ENCODE measurements at regions not wholly inside any gene's neighbourhood (a gene's known extent, or its start where the extent isn't known, plus 50 kb on each side); places are given as distances from the start of the nearest gene placed in this dataset.

DNA sequence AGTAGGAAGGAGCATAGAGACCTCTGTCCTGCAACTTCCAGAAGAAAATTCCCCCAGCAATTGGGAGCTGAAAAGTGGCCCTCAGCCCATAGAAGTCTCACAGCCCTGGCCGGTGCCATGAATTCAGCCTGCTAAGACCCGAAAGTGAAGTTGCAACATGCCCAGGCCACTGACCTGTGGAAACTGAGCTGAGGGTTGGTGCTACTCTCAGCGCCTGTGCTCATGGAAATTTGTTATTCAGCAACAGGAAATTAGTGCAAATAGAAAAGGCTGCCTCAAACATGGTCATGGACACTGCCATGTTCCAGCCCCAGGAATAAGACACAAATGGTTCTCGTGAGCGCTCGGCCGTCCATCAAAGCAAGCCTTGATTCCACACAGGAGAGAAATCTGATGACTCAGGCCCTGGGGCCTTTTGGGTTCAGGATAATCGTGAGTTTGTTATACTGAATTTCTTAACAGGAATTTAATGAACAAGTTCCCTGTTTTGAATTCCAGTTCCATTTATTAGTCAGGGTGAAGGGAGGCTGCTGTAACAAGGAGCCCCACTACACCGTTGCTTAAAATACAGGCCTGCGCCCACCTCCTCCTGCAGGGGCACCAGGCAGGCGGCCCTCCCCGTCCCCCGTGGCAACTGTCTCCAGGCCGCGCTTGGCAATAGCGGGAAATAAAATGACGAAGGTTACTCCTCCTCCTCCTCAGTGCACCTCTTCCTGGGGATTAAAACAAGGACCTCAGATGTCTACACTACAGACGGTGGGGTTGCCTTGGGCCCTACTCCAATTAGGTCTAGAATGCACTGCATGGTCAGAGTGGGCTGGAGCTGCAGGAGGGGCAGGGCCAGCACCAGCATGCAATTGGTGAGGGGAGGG lies 152.9 kb downstream of the ERMARD start:
- H3K27ac ChIP-seq (ENCODE audit: low read length): no peak overlapping the region
- no peaks in the 10 kb centered on the region for H3K9me3 ChIP-seq (ENCODE audit: control insufficient read depth in 2 of 2, low read length in 2 of 2)
- H3K4me3 ChIP-seq (ENCODE audit: low read length in 2 of 2): no peak overlapping the region
- H3K27me3 ChIP-seq (ENCODE audit: control insufficient read depth in 1 of 2, insufficient read depth in 2 of 2, low read length in 2 of 2): no peaks in the 10 kb centered on the region
- H3K36me3 ChIP-seq (ENCODE audit: control insufficient read depth in 2 of 2, insufficient read depth in 2 of 2, low read length in 2 of 2): no peaks in the 10 kb centered on the region
- H3K4me1 ChIP-seq (ENCODE audit: control insufficient read depth, insufficient read depth, low read length): peaks cover 19% of the 10 kb centered on the region
- no peak overlapping the region for H3K9ac ChIP-seq (ENCODE audit: low read length in 2 of 2)

DNA sequence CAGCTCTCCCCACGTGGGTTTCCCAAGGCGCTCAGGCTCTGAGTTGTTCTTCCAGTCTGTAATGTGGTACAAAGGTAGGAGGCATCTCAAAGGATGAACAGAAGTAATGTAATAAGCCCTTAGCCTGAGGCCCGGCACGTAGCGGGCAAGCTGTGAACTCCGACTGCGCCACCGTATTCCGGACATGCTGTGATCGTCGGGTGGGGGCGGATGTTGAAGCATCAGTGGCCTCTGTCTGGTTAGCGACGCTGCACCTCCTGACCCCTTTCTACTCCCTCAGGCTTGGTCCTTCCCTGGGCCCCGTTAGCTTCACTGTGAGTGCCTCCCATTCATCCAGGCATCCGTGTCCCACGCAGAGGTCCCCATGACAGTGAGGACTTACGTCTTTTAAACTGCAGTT lies 151.7 kb downstream of the ERMARD start:
- Histone ChIP-seq H3K4me1 (ENCODE audit: control insufficient read depth, insufficient read depth, low read length) (peaks cover 19% of the 10 kb centered on the region), H3K9me3 (ENCODE audit: control insufficient read depth in 2 of 2, low read length in 2 of 2) (no peaks in the 10 kb centered on the region)

DNA sequence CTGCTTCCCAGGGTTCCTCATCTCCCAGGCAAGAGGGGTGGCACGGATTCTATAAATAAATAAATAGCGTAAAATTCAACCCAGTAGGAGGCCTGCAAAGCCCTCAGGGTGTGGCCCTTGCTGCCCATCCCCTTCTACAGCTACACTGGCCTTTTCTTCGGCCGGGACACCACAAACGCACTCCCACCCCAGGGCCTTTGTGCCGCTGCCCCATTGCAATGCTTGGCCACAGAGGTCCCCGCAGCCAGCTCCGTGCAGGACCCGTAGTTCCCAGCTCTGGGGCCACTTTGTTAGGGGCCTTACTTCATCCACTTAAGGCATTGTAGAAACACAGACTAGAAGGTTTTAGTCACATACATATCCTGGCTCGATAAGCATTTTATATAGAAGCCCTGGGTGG lies 151.2 kb downstream of the ERMARD start:
- Histone ChIP-seq H3K4me1 (ENCODE audit: control insufficient read depth, insufficient read depth, low read length) (peaks cover 19% of the 10 kb centered on the region), H3K4me3 (ENCODE audit: low read length in 2 of 2) (no peak overlapping the region), H3K27ac (ENCODE audit: low read length) (no peak overlapping the region), H3K9me3 (ENCODE audit: control insufficient read depth in 2 of 2, low read length in 2 of 2) (no peaks in the 10 kb centered on the region), H3K27me3 (ENCODE audit: control insufficient read depth in 1 of 2, insufficient read depth in 2 of 2, low read length in 2 of 2) (no peaks in the 10 kb centered on the region), H3K9ac (ENCODE audit: low read length in 2 of 2) (no peak overlapping the region), H3K36me3 (ENCODE audit: control insufficient read depth in 2 of 2, insufficient read depth in 2 of 2, low read length in 2 of 2) (no peaks in the 10 kb centered on the region)

More for the DNA sequence above, 151.7 kb downstream of the ERMARD start:
- H3K9ac ChIP-seq (ENCODE audit: low read length in 2 of 2): no peak overlapping the region
- no peak overlapping the region for H3K4me3 ChIP-seq (ENCODE audit: low read length in 2 of 2)
- H3K27me3 ChIP-seq (ENCODE audit: control insufficient read depth in 1 of 2, insufficient read depth in 2 of 2, low read length in 2 of 2): no peaks in the 10 kb centered on the region
- H3K27ac ChIP-seq (ENCODE audit: low read length): no peak overlapping the region
- H3K36me3 ChIP-seq (ENCODE audit: control insufficient read depth in 2 of 2, insufficient read depth in 2 of 2, low read length in 2 of 2): no peaks in the 10 kb centered on the region

DNA sequence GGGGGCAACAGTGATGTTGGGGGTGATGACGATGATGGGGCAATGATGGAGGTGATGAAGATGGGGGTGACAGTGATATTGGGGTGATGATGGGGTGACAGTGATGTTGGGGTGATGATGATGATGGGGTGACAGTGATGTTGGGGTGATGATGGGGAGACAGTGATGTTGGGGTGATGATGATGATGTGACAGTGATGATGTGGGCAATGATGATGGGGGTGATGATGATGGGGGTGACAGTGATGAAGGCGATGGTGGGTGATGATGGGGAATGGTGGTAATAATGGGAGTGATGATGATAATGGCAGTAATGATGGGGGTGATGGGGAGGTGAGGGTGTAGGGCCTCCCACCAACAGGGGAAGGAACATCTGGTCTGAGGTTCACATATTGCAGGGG lies 150.6 kb downstream of the ERMARD start:
- Histone ChIP-seq H3K4me3 (ENCODE audit: low read length in 2 of 2) (no peak overlapping the region), H3K9me3 (ENCODE audit: control insufficient read depth in 2 of 2, low read length in 2 of 2) (no peaks in the 10 kb centered on the region), H3K9ac (ENCODE audit: low read length in 2 of 2) (no peak overlapping the region), H3K4me1 (ENCODE audit: control insufficient read depth, insufficient read depth, low read length) (peaks cover 15% of the 10 kb centered on the region), H3K27ac (ENCODE audit: low read length) (no peak overlapping the region), H3K27me3 (ENCODE audit: control insufficient read depth in 1 of 2, insufficient read depth in 2 of 2, low read length in 2 of 2) (no peaks in the 10 kb centered on the region), H3K36me3 (ENCODE audit: control insufficient read depth in 2 of 2, insufficient read depth in 2 of 2, low read length in 2 of 2) (no peaks in the 10 kb centered on the region)

DNA sequence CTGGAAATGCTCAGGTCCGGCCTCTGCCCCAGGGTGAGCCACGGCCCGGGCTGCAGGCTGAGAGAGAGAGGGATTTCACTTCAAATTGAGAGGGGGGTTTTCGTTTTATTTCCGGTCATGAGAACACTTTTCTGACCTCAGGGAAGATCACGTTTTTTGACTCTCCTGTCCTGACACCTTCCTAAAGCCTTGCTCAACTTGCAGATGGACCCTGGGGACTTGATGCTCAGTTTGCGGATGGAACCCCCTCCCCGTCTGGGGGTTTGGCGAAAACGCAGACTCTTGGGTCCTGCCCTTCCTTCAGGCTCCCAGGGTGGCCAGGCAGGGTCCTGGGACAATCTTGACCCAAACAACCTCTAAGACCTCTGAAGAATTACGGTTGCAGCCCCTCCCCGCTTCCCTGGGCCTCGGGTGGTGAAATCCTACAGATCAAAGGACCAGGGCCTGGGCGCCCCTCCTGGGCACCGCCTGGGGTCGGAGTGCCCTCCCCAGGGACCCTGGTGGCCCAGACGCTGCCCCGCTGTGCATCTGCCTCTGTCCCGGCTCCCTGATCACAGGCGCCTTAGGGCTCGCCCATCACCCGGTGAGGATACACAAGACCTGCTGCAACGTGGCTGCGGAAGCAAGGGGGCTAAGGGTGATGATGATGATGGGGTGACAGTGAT lies 148.2 kb downstream of the ERMARD start:
- Histone ChIP-seq H3K4me1 (ENCODE audit: control insufficient read depth, insufficient read depth, low read length) (peaks cover 3% of the 10 kb centered on the region), H3K9me3 (ENCODE audit: control insufficient read depth in 2 of 2, low read length in 2 of 2) (no peaks in the 10 kb centered on the region)

DNA sequence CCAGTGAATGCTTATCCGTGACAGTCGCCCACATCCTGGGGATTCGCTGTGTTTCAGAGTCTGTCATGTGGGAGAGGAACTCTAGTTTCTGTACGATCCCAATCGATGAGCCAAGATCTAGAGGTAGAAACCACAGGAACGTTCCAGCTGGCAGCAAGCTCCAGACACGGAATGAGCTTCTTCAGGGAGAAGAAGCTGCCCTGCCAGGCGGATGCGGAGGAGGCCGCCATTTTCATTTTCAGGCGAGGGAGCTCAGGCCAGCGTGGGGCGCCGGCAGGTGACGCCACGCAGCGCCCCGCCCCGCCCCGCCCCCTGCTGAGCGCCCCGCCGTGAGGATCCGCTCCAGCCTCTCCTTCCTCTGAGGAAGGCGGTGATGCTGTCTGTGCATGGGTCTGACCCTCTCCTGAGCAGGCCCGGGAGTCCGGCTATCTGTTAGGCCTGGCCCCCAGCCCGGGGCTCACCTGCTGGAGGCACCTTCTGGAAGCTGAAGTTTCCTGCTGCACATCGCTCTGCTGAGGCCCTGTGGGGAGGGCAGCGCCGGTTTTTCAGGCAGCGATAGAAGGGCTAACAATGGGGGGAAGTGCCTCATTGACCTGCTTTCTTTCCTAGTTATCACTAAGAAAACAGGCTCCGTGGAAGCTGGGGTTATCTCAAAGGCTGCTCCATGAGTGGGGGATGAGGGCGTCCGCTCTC lies 147.5 kb downstream of the ERMARD start:
- H3K4me1 ChIP-seq (ENCODE audit: control insufficient read depth, insufficient read depth, low read length): no peaks in the 10 kb centered on the region
- no peak overlapping the region for H3K27ac ChIP-seq (ENCODE audit: low read length)
- no peaks in the 10 kb centered on the region for H3K9me3 ChIP-seq (ENCODE audit: control insufficient read depth in 2 of 2, low read length in 2 of 2)
- H3K27me3 ChIP-seq (ENCODE audit: control insufficient read depth in 1 of 2, insufficient read depth in 2 of 2, low read length in 2 of 2): no peaks in the 10 kb centered on the region
- H3K4me3 ChIP-seq (ENCODE audit: low read length in 2 of 2): no peak overlapping the region
- no peak overlapping the region for H3K9ac ChIP-seq (ENCODE audit: low read length in 2 of 2)
- no peaks in the 10 kb centered on the region for H3K36me3 ChIP-seq (ENCODE audit: control insufficient read depth in 2 of 2, insufficient read depth in 2 of 2, low read length in 2 of 2)

More for the DNA sequence above, 148.2 kb downstream of the ERMARD start:
- H3K27me3 ChIP-seq (ENCODE audit: control insufficient read depth in 1 of 2, insufficient read depth in 2 of 2, low read length in 2 of 2): no peaks in the 10 kb centered on the region
- no peak overlapping the region for H3K27ac ChIP-seq (ENCODE audit: low read length)
- H3K4me3 ChIP-seq (ENCODE audit: low read length in 2 of 2): no peak overlapping the region
- no peaks in the 10 kb centered on the region for H3K36me3 ChIP-seq (ENCODE audit: control insufficient read depth in 2 of 2, insufficient read depth in 2 of 2, low read length in 2 of 2)
- no peak overlapping the region for H3K9ac ChIP-seq (ENCODE audit: low read length in 2 of 2)

DNA sequence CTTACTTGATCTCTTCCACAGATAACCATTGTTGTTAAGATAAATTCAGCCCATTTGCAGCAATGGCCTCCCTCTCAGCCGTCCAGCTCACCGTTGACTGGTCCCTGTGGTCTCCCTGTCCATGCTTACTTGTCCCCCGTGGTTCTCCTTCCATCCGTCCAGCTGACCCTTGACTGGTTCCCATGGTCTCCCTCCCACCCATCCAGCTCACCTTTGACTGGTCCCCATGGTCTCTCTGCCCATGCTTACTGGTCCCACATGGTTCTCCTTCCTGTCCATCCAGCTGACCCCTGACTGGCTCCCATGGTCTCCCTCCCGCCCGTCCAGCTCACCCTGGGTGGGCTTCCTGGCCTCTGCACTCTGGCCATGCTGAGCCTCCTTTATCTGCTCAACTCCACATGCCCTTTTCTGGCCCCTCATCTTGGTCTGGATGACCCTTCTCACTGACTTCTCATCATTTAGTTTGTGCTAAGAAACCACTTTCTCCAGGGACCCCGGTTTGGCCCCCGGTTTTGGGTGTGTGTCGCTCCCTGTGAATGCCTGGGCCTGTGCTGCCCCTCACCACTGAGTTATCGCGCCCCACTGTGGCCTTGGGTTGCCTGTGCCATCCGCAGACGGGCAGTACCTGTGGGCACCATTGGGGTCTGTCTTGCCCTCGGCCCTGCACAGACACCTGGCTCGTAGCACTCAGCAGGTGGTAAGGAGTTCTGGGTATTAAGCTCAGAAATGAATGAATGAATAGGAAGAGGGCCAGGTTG lies 146.4 kb downstream of the ERMARD start:
- Histone ChIP-seq H3K27me3 (ENCODE audit: control insufficient read depth in 1 of 2, insufficient read depth in 2 of 2, low read length in 2 of 2) (no peaks in the 10 kb centered on the region), H3K4me1 (ENCODE audit: control insufficient read depth, insufficient read depth, low read length) (no peaks in the 10 kb centered on the region)

DNA sequence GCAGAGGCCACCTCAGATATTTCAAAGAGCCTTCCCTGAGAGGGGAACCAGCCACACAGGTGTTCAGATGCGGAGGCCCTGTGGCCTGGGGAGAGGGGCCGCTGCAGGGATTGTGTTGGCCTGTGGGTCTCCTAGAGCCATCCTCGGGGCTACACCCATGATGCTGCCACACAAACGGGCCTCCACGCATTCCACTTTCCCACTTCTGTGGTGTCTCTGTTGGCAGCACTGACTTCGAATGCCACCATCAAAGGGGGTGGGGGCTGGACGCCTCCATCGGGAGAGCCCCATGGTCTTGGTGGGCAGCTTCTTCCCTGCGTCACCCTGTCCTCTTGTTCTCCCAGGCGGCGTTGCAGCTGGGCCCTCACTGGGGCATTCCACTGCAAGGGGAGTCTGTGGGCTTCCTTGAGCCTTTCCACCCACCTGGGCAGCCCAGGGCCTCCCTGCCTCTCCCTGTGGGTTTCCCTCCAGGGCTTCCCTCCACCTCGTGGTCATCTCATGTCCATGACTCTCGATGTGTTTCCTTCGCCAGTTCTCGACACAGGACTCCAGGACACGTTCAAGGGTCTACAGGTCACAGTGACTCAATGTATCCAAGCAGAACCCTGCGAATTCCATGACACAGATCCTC lies 145.5 kb downstream of the ERMARD start:
- Histone ChIP-seq H3K27me3 (ENCODE audit: control insufficient read depth in 1 of 2, insufficient read depth in 2 of 2, low read length in 2 of 2) (no peaks in the 10 kb centered on the region), H3K4me3 (ENCODE audit: low read length in 2 of 2) (no peak overlapping the region), H3K9me3 (ENCODE audit: control insufficient read depth in 2 of 2, low read length in 2 of 2) (no peaks in the 10 kb centered on the region), H3K4me1 (ENCODE audit: control insufficient read depth, insufficient read depth, low read length) (no peaks in the 10 kb centered on the region), H3K9ac (ENCODE audit: low read length in 2 of 2) (no peak overlapping the region), H3K36me3 (ENCODE audit: control insufficient read depth in 2 of 2, insufficient read depth in 2 of 2, low read length in 2 of 2) (no peaks in the 10 kb centered on the region), H3K27ac (ENCODE audit: low read length) (no peak overlapping the region)

More for the DNA sequence above, 146.4 kb downstream of the ERMARD start:
- Histone ChIP-seq H3K36me3 (ENCODE audit: control insufficient read depth in 2 of 2, insufficient read depth in 2 of 2, low read length in 2 of 2) (no peaks in the 10 kb centered on the region), H3K27ac (ENCODE audit: low read length) (no peak overlapping the region), H3K9me3 (ENCODE audit: control insufficient read depth in 2 of 2, low read length in 2 of 2) (no peaks in the 10 kb centered on the region), H3K9ac (ENCODE audit: low read length in 2 of 2) (no peak overlapping the region), H3K4me3 (ENCODE audit: low read length in 2 of 2) (no peak overlapping the region)

DNA sequence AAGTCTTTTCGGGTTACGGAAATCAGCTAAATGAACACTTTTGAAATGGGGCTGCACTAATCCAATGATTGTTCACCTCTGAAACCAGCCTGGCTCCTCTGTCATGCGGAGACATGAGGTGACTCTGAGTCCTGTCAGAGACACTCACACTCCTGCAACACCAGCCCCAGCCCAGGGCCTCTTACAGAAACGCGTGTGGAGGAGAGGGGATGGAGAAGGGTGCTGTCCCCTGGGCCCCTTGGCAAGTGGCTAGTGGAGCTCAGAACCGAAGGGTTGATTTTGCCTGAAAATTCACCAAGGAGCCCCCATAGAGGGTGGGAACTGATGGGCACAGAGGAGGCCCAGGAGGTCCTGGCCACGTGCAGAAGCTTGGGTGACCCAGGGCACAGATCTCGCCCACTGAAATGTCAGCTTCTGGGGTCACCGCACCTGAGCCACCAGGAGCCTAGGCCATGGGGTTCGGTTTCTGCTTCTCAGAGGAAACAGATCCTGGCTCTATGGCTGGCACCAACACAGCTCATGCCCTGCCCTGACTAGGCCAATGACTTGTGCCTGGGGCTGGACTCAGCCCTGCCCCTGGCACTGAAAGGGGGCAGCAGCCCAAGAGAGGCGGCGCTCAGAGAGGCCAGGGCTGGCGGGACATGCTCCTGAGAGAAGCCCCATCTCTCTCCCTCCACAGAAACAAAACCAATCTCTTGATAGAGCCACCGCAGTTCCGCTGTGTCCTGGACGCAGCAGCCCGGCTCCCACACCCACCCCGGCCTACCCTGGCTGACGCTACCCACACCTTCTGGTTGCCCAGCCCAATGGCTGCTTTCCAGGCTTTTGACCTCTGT lies 144.7 kb downstream of the ERMARD start:
- no peaks in the 10 kb centered on the region for H3K36me3 ChIP-seq (ENCODE audit: control insufficient read depth in 2 of 2, insufficient read depth in 2 of 2, low read length in 2 of 2)
- no peak overlapping the region for H3K27ac ChIP-seq (ENCODE audit: low read length)
- no peaks in the 10 kb centered on the region for H3K9me3 ChIP-seq (ENCODE audit: control insufficient read depth in 2 of 2, low read length in 2 of 2)
- no peak overlapping the region for H3K9ac ChIP-seq (ENCODE audit: low read length in 2 of 2)
- no peaks in the 10 kb centered on the region for H3K4me1 ChIP-seq (ENCODE audit: control insufficient read depth, insufficient read depth, low read length)
- H3K4me3 ChIP-seq (ENCODE audit: low read length in 2 of 2): no peak overlapping the region
- no peaks in the 10 kb centered on the region for H3K27me3 ChIP-seq (ENCODE audit: control insufficient read depth in 1 of 2, insufficient read depth in 2 of 2, low read length in 2 of 2)
